ENCODE measurements at regions not wholly inside any gene's neighbourhood (a gene's known extent, or its start where the extent isn't known, plus 50 kb on each side); places are given as distances from the start of the nearest gene placed in this dataset.

GRCh38 chr3:5741017-5741416, 553.5 kb downstream of the EDEM1 start:
- no peak for TF ChIP-seq POLR2A (IDR thresholded peaks at IDR 0.05)
- TF ChIP-seq, protein P1, sequence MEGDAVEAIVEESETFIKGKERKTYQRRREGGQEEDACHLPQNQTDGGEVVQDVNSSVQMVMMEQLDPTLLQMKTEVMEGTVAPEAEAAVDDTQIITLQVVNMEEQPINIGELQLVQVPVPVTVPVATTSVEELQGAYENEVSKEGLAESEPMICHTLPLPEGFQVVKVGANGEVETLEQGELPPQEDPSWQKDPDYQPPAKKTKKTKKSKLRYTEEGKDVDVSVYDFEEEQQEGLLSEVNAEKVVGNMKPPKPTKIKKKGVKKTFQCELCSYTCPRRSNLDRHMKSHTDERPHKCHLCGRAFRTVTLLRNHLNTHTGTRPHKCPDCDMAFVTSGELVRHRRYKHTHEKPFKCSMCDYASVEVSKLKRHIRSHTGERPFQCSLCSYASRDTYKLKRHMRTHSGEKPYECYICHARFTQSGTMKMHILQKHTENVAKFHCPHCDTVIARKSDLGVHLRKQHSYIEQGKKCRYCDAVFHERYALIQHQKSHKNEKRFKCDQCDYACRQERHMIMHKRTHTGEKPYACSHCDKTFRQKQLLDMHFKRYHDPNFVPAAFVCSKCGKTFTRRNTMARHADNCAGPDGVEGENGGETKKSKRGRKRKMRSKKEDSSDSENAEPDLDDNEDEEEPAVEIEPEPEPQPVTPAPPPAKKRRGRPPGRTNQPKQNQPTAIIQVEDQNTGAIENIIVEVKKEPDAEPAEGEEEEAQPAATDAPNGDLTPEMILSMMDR (IDR thresholded peaks at IDR 0.05) = no peak

Measured in Peyer's patch (tissue), 4 donors.